H1 (cell line): ENCODE measurements at regions not wholly inside any gene's neighbourhood (a gene's known extent, or its start where the extent isn't known, plus 50 kb on each side); places are given as distances from the start of the nearest gene placed in this dataset.

Source experiments
- CTCF ChIA-PET: fragments of 300-600 bp; sonication (Branson Sonifier 250); formaldehyde crosslinking; loops from one replicate; lab custom pipeline; 2021; ENCODE audit not compliant: partially characterized antibody; lab: Charles Lee
- POLR2A ChIA-PET: fragments of 300-600 bp; sonication (Branson Sonifier 250); formaldehyde crosslinking; loops from one replicate; lab custom pipeline; 2021; ENCODE audit warnings: inconsistent platforms; ENCODE audit not compliant: partially characterized antibody; lab: Charles Lee
- DNase-seq, 2 experiments: peaks; one replicate each; pipeline versions ENCODE4 v3.0.0 to v3.0.0-alpha.2; 2010 to 2022; ENCODE audit warnings: low spot score in 2 of 2, low read depth in 1 of 2, mixed read lengths in 1 of 2
- FAIRE-seq: peaks from 2 replicates; lab custom pipeline; 2011; peaks lifted over from hg19 to GRCh38; lab: Jason Lieb, UNC
- H2AFZ ChIP-seq: 2 replicates; pipeline ENCODE4 v1.8.1; 2012; ENCODE audit warnings: low read length, inconsistent platforms
- H2AK5ac ChIP-seq: 2 replicates; pipeline ENCODE4 v1.6.1; 2013; ENCODE audit warnings: low read depth, low read length
- H2BK120ac ChIP-seq: replicated peaks from 2 replicates; pipeline ENCODE3; 2013; ENCODE audit warnings: low read depth, low read length, inconsistent platforms
- H2BK12ac ChIP-seq: 2 replicates; pipeline ENCODE4 v1.6.1; 2013; ENCODE audit warnings: low read depth, low read length
- H2BK15ac ChIP-seq: 2 replicates; pipeline ENCODE4 v1.6.1; 2013; ENCODE audit warnings: low read length
- H2BK20ac ChIP-seq: 2 replicates; pipeline ENCODE4 v1.6.1; 2013; ENCODE audit warnings: low read length
- H2BK5ac ChIP-seq: 2 replicates; pipeline ENCODE4 v1.6.1; 2013; ENCODE audit warnings: low read depth, low read length
- H3K14ac ChIP-seq: 2 replicates; pipeline ENCODE4 v1.6.1; 2013; ENCODE audit warnings: inconsistent platforms; ENCODE audit not compliant: insufficient read length
- H3K18ac ChIP-seq: 2 replicates; pipeline ENCODE4 v1.6.1; 2013; ENCODE audit warnings: low read length; ENCODE audit errors: extremely low read depth
- H3K23ac ChIP-seq: 2 replicates; pipeline ENCODE4 v1.6.1; 2013; ENCODE audit warnings: inconsistent platforms; ENCODE audit not compliant: insufficient read length
- H3K23me2 ChIP-seq: 2 replicates; pipeline ENCODE4 v1.6.1; 2013; ENCODE audit warnings: low read depth, low read length
- H3K27ac ChIP-seq: 2 replicates; pipeline ENCODE4 v1.6.1; 2011; ENCODE audit warnings: low read depth, low read length, inconsistent platforms
- H3K27me3 ChIP-seq, 4 experiments: replicated peaks in 1 of 4; 1 replicate in 1 of 4; 2 replicates in 3 of 4; pipeline versions ENCODE4 v1.6.1 to v1.8.1; 2011 to 2013; ENCODE audit warnings: low read length in 3 of 4, mild to moderate bottlenecking in 3 of 4, inconsistent platforms in 2 of 4, mixed read lengths in 2 of 4, moderate library complexity in 1 of 4; ENCODE audit not compliant: control insufficient read depth in 3 of 4, insufficient read depth in 3 of 4; ENCODE audit errors: extremely low read depth in 1 of 4
- H3K36me3 ChIP-seq, 4 experiments: 2 replicates each; pipeline versions ENCODE4 v1.6.1 to v1.8.1; 2011 to 2013; ENCODE audit warnings: mild to moderate bottlenecking in 4 of 4, low read length in 3 of 4, moderate library complexity in 2 of 4, control low read depth in 1 of 4, inconsistent platforms in 1 of 4; ENCODE audit not compliant: insufficient read depth in 4 of 4, control insufficient read depth in 2 of 4
- H3K4ac ChIP-seq: replicated peaks from 2 replicates; pipeline ENCODE3; 2013; ENCODE audit warnings: low read length, low read depth, mixed read lengths, inconsistent platforms; ENCODE audit not compliant: insufficient read length
- H3K4me1 ChIP-seq, 4 experiments: replicated peaks in 1 of 4; 1 replicate in 1 of 4; 2 replicates in 3 of 4; pipeline versions ENCODE4 v1.6.1 to v1.8.1; 2011 to 2013; ENCODE audit warnings: low read length in 3 of 4, inconsistent platforms in 2 of 4, mixed read lengths in 1 of 4; ENCODE audit not compliant: insufficient read depth in 4 of 4, control insufficient read depth in 3 of 4
- H3K4me2 ChIP-seq, 2 experiments: 2 replicates each; pipeline versions ENCODE4 v1.6.1 to v1.8.1; 2011 to 2013; ENCODE audit warnings: low read depth in 2 of 2, low read length in 2 of 2, control low read depth in 1 of 2, inconsistent platforms in 1 of 2, mild to moderate bottlenecking in 1 of 2; ENCODE audit not compliant: insufficient read depth in 1 of 2
- H3K4me3 ChIP-seq, 4 experiments: fragments of 200-600, 300-600 bp in 1 of 4; sonication (generic), shearing (Covaris generic), sonication (Bioruptor Twin) in 1 of 4; 2 replicates each; pipeline versions ENCODE4 v1.5.1 to v1.8.1; 2011 to 2016; ENCODE audit warnings: low read length in 4 of 4, low read depth in 3 of 4, control low read depth in 2 of 4, inconsistent platforms in 2 of 4, mild to moderate bottlenecking in 2 of 4, mixed read lengths in 1 of 4, moderate library complexity in 1 of 4; ENCODE audit not compliant: insufficient read depth in 2 of 4; ENCODE audit errors: extremely low read depth in 1 of 4
- H3K56ac ChIP-seq: replicated peaks from 2 replicates; pipeline ENCODE3; 2013; ENCODE audit warnings: low read depth, mild to moderate bottlenecking, mixed read lengths, low read length, inconsistent platforms; ENCODE audit not compliant: insufficient read length
- H3K79me1 ChIP-seq: 2 replicates; pipeline ENCODE4 v1.6.1; 2013; ENCODE audit warnings: low read depth, low read length, control low read depth
- H3K79me2 ChIP-seq, 2 experiments: 2 replicates each; pipeline versions ENCODE4 v1.6.1 to v1.8.1; 2012 to 2013; ENCODE audit warnings: low read length in 2 of 2, mild to moderate bottlenecking in 2 of 2, inconsistent platforms in 1 of 2; ENCODE audit not compliant: insufficient read depth in 2 of 2, control insufficient read depth in 1 of 2
- H3K9ac ChIP-seq, 4 experiments: replicated peaks in 1 of 4; 1 replicate in 1 of 4; 2 replicates in 3 of 4; pipeline versions ENCODE4 v1.6.1 to v1.8.1; 2011 to 2013; ENCODE audit warnings: low read depth in 3 of 4, low read length in 3 of 4, control low read depth in 2 of 4, mild to moderate bottlenecking in 2 of 4, moderate library complexity in 2 of 4, inconsistent platforms in 1 of 4; ENCODE audit errors: extremely low read depth in 1 of 4
- H3K9me3 ChIP-seq, 2 experiments: 2 replicates each; pipeline versions ENCODE4 v1.6.1 to v1.8.1; 2012 to 2013; ENCODE audit warnings: mild to moderate bottlenecking in 2 of 2, moderate library complexity in 2 of 2, control low read depth in 1 of 2, inconsistent platforms in 1 of 2, low read depth in 1 of 2, low read length in 1 of 2, mixed read lengths in 1 of 2; ENCODE audit not compliant: insufficient read depth in 2 of 2
- H4K20me1 ChIP-seq, 2 experiments: replicated peaks in 1 of 2; 2 replicates each; pipeline versions ENCODE3 to v1.8.1; 2011 to 2013; ENCODE audit warnings: inconsistent platforms in 2 of 2, low read length in 2 of 2, mild to moderate bottlenecking in 1 of 2; ENCODE audit not compliant: insufficient read depth in 2 of 2, control insufficient read depth in 1 of 2
- H4K5ac ChIP-seq: 2 replicates; pipeline ENCODE4 v1.6.1; 2013; ENCODE audit warnings: low read length, low read depth, mixed read lengths, inconsistent platforms; ENCODE audit not compliant: insufficient read length
- H4K8ac ChIP-seq: 2 replicates; pipeline ENCODE4 v1.8.0; 2013; ENCODE audit warnings: mild to moderate bottlenecking, moderate library complexity, low read length, inconsistent platforms; ENCODE audit not compliant: insufficient read depth; ENCODE audit errors: extremely low read depth
- H4K91ac ChIP-seq: replicated peaks from 2 replicates; pipeline ENCODE3; 2013; ENCODE audit warnings: low read length, mixed read lengths, inconsistent platforms; ENCODE audit not compliant: insufficient read length
- ATF2 ChIP-seq: IDR thresholded peaks from 2 replicates; pipeline ENCODE4 v1.6.1; 2012; ENCODE audit warnings: low read length, inconsistent platforms
- CTBP2 ChIP-seq: IDR thresholded peaks from 2 replicates; pipeline ENCODE4 v1.7.0; 2011; ENCODE audit warnings: borderline replicate concordance, mild to moderate bottlenecking, moderate library complexity, mixed read lengths, low read length; ENCODE audit not compliant: insufficient read depth, insufficient read length
- RAD21 ChIP-seq, 2 experiments: IDR thresholded peaks in 1 of 2; conservative IDR thresholded peaks in 1 of 2; 2 replicates each; pipeline ENCODE4 v1.6.1; 2011; ENCODE audit warnings: low read depth in 2 of 2, low read length in 2 of 2, improper control_type of control experiment in 1 of 2, inconsistent platforms in 1 of 2, mild to moderate bottlenecking in 1 of 2, moderate library complexity in 1 of 2

- Histone ChIP-seq H2BK20ac (no peak overlapping the region), H2BK120ac (no peak overlapping the region), H4K8ac (no peak overlapping the region), H4K20me1 (no peaks in the 10 kb centered on the region), H3K27ac (no peak overlapping the region), H3K9me3 (no peaks in the 10 kb centered on the region; a peak in 1 of 4 replicates), H2BK15ac (no peak overlapping the region), H3K9ac (no peak overlapping the region), H3K36me3 (no peaks in the 10 kb centered on the region), H2AK5ac (no peak overlapping the region), H3K4ac (no peak overlapping the region), H3K27me3 (no peaks in the 10 kb centered on the region), H3K56ac (no peak overlapping the region), H3K18ac (no peak overlapping the region), H3K4me1 (no peaks in the 10 kb centered on the region), H3K79me2 (no peaks in the 10 kb centered on the region), H3K4me3 (no peak overlapping the region), H3K14ac (no peak overlapping the region), H4K5ac (no peak overlapping the region), H2BK5ac (no peak overlapping the region), H3K4me2 (no peak overlapping the region), H2BK12ac (no peak overlapping the region), H4K91ac (no peak overlapping the region), H3K79me1 (no peaks in the 10 kb centered on the region), H2AFZ (no peak overlapping the region), H3K23ac (no peak overlapping the region), H3K23me2 (no peaks in the 10 kb centered on the region)
- ChIA-PET CTCF (interaction anchor here (1.8 kb wide), 1 partner anchor 47 kb away, joined by 5 read pairs; no protein-coding TSS in a partner anchor), POLR2A (no interaction called here)
- TF ChIP-seq ATF2 (no peak), RAD21 (IDR thresholded peaks at IDR 0.05 in 1 of 2, conservative IDR thresholded peaks at IDR 0.05 in 1 of 2; ENCODE audit: low read depth in 2 of 2, low read length in 2 of 2) (no peak), CTBP2 (no peak)
- DNase-seq (no peak), FAIRE-seq (no peak)
These were observed 159.1 kb upstream of the ZSWIM2 start for GRCh38 chr2:187008111-187008510.
